ENCODE measurements at regions not wholly inside any gene's neighbourhood (a gene's known extent, or its start where the extent isn't known, plus 50 kb on each side); places are given as distances from the start of the nearest gene placed in this dataset.

GRCh38 chr6:81640126-81640525, 112.4 kb downstream of the TENT5A start:
- Histone ChIP-seq H3K14ac (ENCODE audit: insufficient read length) (no peak overlapping the region), H2BK15ac (ENCODE audit: low read length) (no peak overlapping the region), H2BK120ac (replicated peaks; ENCODE audit: low read depth, low read length) (no peak overlapping the region), H3K4me3 (ENCODE audit: extremely low read depth in 1 of 4, insufficient read depth in 2 of 4, low read depth in 3 of 4, low read length in 4 of 4) (no peak overlapping the region), H3K27ac (ENCODE audit: low read depth, low read length) (no peak overlapping the region), H4K5ac (ENCODE audit: insufficient read length, low read depth, low read length) (no peak overlapping the region), H3K4ac (replicated peaks; ENCODE audit: insufficient read length, low read depth, low read length) (no peak overlapping the region), H4K8ac (ENCODE audit: extremely low read depth, insufficient read depth, low read length) (no peak overlapping the region), H3K23me2 (ENCODE audit: low read depth, low read length) (no peaks in the 10 kb centered on the region), H2BK12ac (ENCODE audit: low read depth, low read length) (no peak overlapping the region), H3K27me3 (replicated peaks in 1 of 4; ENCODE audit: control insufficient read depth in 3 of 4, extremely low read depth in 1 of 4, insufficient read depth in 3 of 4, low read length in 3 of 4) (no peaks in the 10 kb centered on the region), H3K56ac (replicated peaks; ENCODE audit: insufficient read length, low read depth, low read length) (no peak overlapping the region), H3K4me1 (replicated peaks in 1 of 4; ENCODE audit: control insufficient read depth in 3 of 4, insufficient read depth in 4 of 4, low read length in 3 of 4) (no peaks in the 10 kb centered on the region), H2AK5ac (ENCODE audit: low read depth, low read length) (no peak overlapping the region), H3K79me2 (ENCODE audit: control insufficient read depth in 1 of 2, insufficient read depth in 2 of 2, low read length in 2 of 2) (no peaks in the 10 kb centered on the region), H3K18ac (ENCODE audit: extremely low read depth, low read length) (no peak overlapping the region), H3K4me2 (ENCODE audit: insufficient read depth in 1 of 2, low read depth in 2 of 2, low read length in 2 of 2) (no peak overlapping the region), H2BK20ac (ENCODE audit: low read length) (no peak overlapping the region), H2BK5ac (ENCODE audit: low read depth, low read length) (no peak overlapping the region), H4K20me1 (replicated peaks in 1 of 2; ENCODE audit: control insufficient read depth in 1 of 2, insufficient read depth in 2 of 2, low read length in 2 of 2) (no peaks in the 10 kb centered on the region), H3K23ac (ENCODE audit: insufficient read length) (no peak overlapping the region), H3K36me3 (ENCODE audit: control insufficient read depth in 2 of 4, insufficient read depth in 4 of 4, low read length in 3 of 4) (no peaks in the 10 kb centered on the region), H2AFZ (ENCODE audit: low read length) (no peak overlapping the region), H3K79me1 (ENCODE audit: low read depth, low read length) (no peaks in the 10 kb centered on the region), H4K91ac (replicated peaks; ENCODE audit: insufficient read length, low read length) (no peak overlapping the region), H3K9ac (replicated peaks in 1 of 4; ENCODE audit: extremely low read depth in 1 of 4, low read depth in 3 of 4, low read length in 3 of 4) (no peak overlapping the region), H3K9me3 (ENCODE audit: insufficient read depth in 2 of 2, low read depth in 1 of 2, low read length in 1 of 2) (no peaks in the 10 kb centered on the region)
- TF ChIP-seq GTF2F1 (IDR thresholded peaks at IDR 0.05; ENCODE audit: borderline replicate concordance, low read depth, low read length) = no peak
- TF ChIP-seq SIRT6 (IDR thresholded peaks at IDR 0.05; ENCODE audit: low read length) = no peak
- TF ChIP-seq RNF2 (IDR thresholded peaks at IDR 0.05; ENCODE audit: borderline replicate concordance, low read depth, low read length, missing control alignments, poor library complexity, severe bottlenecking) = no peak
- no peak for TF ChIP-seq RBBP5 (IDR thresholded peaks at IDR 0.05; ENCODE audit: borderline replicate concordance, low read depth, low read length)
- TF ChIP-seq PHF8 (conservative IDR thresholded peaks at IDR 0.05; ENCODE audit: low read depth, low read length) = no peak
- TF ChIP-seq YY1 (IDR thresholded peaks at IDR 0.05; ENCODE audit: low read depth, low read length) = no peak
- TF ChIP-seq POLR2A (IDR thresholded peaks at IDR 0.05; ENCODE audit: control extremely low read depth in 1 of 2, low read depth in 2 of 2, low read length in 2 of 2) = no peak
- DNase-seq (ENCODE audit: low read depth in 1 of 2, low spot score in 2 of 2) (no peak), FAIRE-seq (no peak)
- 98% methylated on average over 4 of the region's 4 CpGs; no CpG with 5 or more reads in 1 of the 2 experiments for WGBS, 2 experiments (ENCODE audit: extremely low coverage in 1 of 2, insufficient coverage in 1 of 2, insufficient read length in 1 of 2, insufficient replicate concordance in 2 of 2, low coverage in 1 of 2, low lambda C conversion rate in 2 of 2, missing lambda C conversion rate in 1 of 2)
- ChIA-PET CTCF (ENCODE audit: partially characterized antibody) (interaction anchor here (0.6 kb wide), 1 partner anchor 177 kb away, joined by 3 read pairs; no protein-coding TSS in a partner anchor), POLR2A (ENCODE audit: partially characterized antibody) (no interaction called here)

Data from H1 (cell line).